HUDEP-2 (cell line): ENCODE measurements at regions not wholly inside any gene's neighbourhood (a gene's known extent, or its start where the extent isn't known, plus 50 kb on each side); places are given as distances from the start of the nearest gene placed in this dataset.
A peak's percentile ranks its signal among the peaks of the same experiment; 100 is the strongest.
"Not testable (repeated sequence)": the region's sequence is repeated elsewhere in the genome, so short reads cannot be mapped to it uniquely, and the experiment has no call there.

Experiments
- DNase-seq, 76 experiments: peaks; one replicate each; lab custom pipeline; 2025; ENCODE audit not compliant: unreplicated experiment in 76 of 76; lab: John Stamatoyannopoulos, UW

- DNase-seq, result no peak
These were observed 76.4 kb upstream of the TRPM1 start for GRCh38 chr15:31177951-31178350.

- no peak for DNase-seq
These were observed 77.2 kb upstream of the TRPM1 start for GRCh38 chr15:31178705-31179104.

- peak in 1 of 76 experiments; percentile 2 for DNase-seq
These were observed 78.2 kb upstream of the TRPM1 start for GRCh38 chr15:31179693-31180092.

GRCh38 chr15:31193291-31193690 is 91.8 kb upstream of the TRPM1 start:
- DNase-seq, result no peak

GRCh38 chr15:31195871-31196270 is 94.3 kb upstream of the TRPM1 start:
- DNase-seq, result no peak

GRCh38 chr15:31197497-31198414 is 96.2 kb upstream of the TRPM1 start:
- DNase-seq, result peak in 44 of 76 experiments; percentile 5 to 64 (median 38)

GRCh38 chr15:31200735-31201151 is 99.2 kb upstream of the TRPM1 start:
- DNase-seq, result peak in 54 of 76 experiments; percentile 5 to 60 (median 38)

- DNase-seq, result no peak
These were observed 101.4 kb upstream of the TRPM1 start for GRCh38 chr15:31202953-31203352.

- no peak for DNase-seq
These were observed 102.5 kb upstream of the TRPM1 start for GRCh38 chr15:31203999-31204398.

GRCh38 chr15:31206386-31207181 is 105.1 kb upstream of the TRPM1 start:
- DNase-seq, result no peak

GRCh38 chr15:31207246-31207645 is 105.7 kb upstream of the TRPM1 start:
- no peak for DNase-seq

GRCh38 chr15:31207861-31208260 is 106.3 kb upstream of the TRPM1 start:
- not testable (repeated sequence) for DNase-seq

- no peak for DNase-seq
These were observed 107.3 kb upstream of the TRPM1 start for GRCh38 chr15:31208817-31209216.

GRCh38 chr15:31211353-31211752 is 109.8 kb upstream of the TRPM1 start:
- no peak for DNase-seq

GRCh38 chr15:31212326-31213080 is 111.0 kb upstream of the TRPM1 start:
- DNase-seq, result peak in 2 of 76 experiments; percentile 8 to 11

- DNase-seq, result no peak
These were observed 112.3 kb upstream of the KLF13 start for GRCh38 chr15:31214158-31214863.

- no peak for DNase-seq
These were observed 111.7 kb upstream of the KLF13 start for GRCh38 chr15:31214864-31215489.

- DNase-seq, result peak in 73 of 76 experiments; percentile 18 to 91 (median 77)
These were observed 111.0 kb upstream of the KLF13 start for GRCh38 chr15:31215490-31216214.
